HG03354 (cell line): ENCODE measurements at regions not wholly inside any gene's neighbourhood (a gene's known extent, or its start where the extent isn't known, plus 50 kb on each side); places are given as distances from the start of the nearest gene placed in this dataset.
"Not testable (repeated sequence)": the region's sequence is repeated elsewhere in the genome, so short reads cannot be mapped to it uniquely, and the experiment has no call there.

ENCODE experiments used
- ATAC-seq: cut with Tn5 transposase; IDR thresholded peaks from one replicate; pipeline ENCODE4 v1.9.1; 2021; ENCODE audit warnings: mild to moderate bottlenecking; ENCODE audit not compliant: unreplicated experiment, poor library complexity, severe bottlenecking

DNA sequence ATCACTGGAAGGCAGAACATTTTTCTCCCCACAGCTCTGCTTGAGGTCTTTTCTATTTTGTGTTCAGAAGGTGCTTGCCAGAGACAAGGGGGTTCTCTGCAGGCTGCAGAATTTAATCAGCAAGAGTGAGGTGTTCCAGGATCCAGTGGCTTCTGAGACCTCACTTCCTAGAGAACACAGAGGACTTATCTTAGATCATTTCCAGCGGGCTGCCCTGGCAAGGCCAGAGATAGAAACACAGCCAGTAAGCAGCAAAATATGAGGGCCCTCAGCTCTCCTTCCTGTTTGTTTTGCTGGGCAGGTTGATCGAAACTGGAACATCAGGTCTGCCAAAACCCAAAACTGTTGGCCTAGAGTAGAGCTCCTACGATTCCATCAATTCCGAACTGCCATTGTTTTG is 187.3 kb downstream of the DIRAS2 start:
- ATAC-seq, result no peak

DNA sequence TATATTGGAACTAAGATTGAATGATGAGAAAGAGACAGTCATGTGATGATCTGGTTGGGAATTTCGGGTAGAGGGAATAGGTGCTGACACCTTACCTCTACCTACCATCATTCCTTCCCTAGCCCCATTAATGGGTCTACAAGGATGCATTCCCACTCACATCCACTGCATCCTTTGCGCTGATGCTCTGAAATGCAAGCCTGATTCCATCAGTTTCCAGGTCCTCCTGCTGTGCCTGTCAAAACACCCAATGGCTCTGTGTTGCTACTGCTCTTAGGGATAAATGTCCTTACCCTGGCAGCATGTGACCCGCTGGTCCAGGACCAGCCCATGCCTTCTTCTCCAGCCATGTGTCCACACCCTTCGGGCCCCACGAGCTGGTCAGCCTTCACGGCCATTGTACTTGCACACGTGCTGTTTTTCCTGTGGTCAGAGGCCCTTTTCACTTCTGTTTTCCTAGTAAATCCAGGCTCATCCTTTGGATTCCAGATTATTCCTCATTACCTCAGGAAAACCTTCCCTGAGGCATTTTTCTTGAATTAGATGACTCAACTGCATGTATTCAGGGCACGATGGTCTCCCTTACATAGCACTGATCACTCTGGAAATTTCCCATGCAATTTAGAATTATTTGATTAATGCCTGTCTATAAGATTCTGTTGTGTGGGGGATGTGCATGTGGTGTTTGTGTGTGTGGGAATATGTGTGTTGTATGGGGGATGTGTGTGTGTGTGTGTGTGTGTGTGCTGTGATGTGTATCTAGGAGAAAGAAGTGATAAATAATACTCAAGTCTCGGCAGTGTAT is 185.0 kb downstream of the DIRAS2 start:
- ATAC-seq, result no peak

DNA sequence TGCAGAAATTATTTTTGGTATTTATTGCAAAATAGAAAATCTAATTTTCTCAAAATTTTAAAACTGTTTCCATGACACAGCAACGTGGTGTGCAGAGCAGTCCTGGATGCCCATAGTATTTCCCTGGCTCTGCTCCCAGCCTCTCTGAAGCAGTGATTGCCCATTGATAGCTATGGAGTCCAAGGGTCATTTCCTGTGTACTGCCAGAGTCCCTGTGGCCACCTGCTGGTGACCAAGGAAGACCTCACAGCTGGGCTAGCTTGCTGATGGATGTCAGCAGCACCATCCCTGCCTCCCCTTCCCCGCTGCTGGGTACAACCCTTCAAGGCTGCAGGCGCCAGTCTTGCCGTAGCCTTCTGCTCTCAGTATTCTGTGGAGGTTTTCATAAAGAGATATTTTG is 184.1 kb downstream of the DIRAS2 start:
- no peak for ATAC-seq

DNA sequence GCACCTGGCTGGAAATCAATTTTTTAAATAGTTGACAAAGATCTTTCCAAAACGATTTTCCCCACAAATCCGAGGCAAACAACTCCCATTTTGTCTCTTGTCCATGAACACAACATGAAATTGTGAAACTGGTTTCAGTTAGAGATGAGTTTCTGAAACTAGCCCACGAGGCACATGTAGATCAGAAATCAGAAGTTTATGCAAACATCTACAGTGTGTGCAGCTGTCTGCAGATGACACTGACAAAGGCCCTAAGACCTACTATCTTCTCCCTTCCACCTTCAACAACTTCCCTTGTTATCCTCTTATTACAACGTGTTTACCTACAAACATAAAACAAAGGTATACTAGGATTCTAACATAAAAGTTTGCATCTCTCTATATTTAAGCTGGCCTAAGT is 183.3 kb downstream of the DIRAS2 start:
- ATAC-seq, result peak; percentile 80

DNA sequence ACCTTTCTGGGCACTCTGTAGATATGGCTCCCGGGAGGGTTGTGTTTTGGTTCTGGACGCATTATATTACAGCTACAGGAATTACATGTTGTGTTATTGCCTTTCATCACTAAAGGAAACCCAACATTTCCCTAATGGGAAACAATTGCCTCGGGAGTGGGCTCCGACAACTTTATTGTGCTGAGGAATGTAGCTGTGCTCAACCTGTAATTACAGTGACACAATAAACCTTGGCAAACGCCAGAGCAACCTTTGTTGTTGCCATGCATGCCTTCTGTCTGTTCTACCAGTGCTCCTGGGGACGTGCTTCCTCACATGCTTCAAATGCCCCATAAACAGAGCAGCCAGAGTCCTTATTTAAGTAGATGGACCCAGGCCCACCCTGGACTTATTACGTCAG is 182.4 kb downstream of the DIRAS2 start:
- ATAC-seq, result no peak

DNA sequence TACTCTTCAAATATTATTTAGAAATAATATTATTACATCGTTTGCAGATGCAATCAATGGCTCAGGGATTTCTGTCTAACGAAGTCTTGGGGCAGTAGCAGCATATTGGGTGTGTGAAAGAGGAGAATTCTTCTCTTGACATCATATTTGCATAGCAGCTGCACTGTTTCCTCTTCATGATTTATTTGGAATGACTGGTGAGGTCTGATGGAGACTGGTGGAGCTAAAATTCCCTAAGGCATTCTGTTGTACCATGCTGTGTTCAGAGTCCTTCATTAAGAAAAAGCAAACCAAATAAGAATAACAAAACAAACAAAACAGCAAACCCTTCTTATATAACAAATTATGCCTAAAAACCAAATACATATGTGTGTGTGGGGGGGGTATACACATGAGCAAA is 177.6 kb downstream of the DIRAS2 start:
- no peak for ATAC-seq

DNA sequence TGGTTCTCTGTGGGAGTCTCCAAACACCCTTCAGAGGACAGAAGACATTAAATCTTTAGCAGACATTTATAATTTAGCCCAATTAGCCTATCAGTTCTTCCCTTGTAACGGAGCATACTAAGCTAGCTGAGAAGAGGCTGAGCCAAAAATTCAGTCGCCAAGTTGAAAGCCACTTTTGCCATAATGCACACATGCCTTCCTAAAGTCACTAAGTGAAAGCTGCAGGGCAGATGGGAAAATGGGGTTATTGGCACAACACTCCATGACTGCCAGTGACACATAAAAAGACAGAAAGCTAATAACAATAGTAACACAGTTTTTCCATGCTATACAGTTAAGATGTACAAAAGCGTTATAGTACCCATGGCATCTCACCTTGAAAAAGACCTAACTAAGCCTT is 176.2 kb downstream of the DIRAS2 start:
- ATAC-seq, result no peak

DNA sequence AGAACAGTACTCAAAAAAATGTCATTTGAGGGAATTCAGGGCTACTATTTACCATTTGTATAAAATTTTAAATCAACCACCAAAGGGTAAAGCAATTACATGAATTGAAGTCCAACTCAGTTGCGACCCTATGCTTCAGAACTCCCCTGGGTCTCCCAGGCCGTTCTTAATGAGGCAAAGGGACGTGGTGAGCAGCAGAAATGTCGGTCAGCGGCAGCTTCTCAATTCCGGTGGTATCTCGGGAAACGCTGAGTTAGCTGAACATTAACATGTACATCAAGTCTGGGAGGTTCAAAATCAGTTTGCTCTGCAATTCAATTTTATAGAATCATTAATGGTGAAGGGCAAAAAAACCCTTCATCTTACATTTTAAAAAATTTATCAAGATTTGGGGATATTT is 173.2 kb downstream of the DIRAS2 start:
- no peak for ATAC-seq

DNA sequence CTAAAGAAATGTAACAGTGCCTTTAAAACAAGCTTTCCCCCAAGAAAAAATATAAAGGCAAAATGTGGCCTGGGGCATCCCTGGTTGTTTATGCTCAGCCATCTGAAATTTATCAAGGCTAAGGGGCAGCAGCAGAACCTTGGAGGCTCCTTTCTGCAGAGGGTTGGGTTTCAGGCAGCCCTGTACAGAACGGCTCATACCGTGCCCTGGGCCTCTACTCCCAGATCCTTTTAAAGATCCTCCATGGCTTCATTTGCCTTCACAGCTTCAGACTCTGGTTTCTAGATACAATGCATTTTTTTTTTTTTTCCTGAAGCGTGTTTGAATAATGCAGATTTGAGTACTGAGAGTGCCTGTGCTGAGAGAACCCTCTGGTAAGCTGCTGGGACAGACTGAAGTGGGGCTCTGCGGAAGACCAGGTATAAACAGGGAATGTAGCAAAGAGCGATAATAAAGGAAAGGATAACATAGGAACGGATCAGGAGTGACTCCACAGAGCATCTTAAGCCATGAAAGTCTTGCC is 172.7 kb downstream of the DIRAS2 start:
- no peak for ATAC-seq

DNA sequence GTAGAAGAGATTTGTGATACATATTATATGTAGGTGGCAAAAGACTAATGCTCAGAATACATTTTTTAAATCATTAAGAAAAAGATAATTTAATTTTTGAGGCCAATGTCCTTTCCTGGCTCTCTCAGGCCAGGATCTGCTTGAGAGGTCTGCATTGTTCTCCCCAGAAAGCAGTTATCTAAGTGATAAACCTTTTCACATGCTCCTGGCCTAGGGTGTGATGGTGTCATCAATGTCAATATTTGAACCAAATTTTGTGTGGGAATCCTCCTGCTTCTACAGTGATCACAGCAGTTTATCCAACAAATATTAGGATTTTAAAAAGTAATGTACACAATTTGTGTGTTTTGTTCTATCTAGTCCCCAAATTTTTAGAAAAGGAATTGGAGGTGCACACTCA is 166.6 kb downstream of the DIRAS2 start:
- ATAC-seq, result no peak

DNA sequence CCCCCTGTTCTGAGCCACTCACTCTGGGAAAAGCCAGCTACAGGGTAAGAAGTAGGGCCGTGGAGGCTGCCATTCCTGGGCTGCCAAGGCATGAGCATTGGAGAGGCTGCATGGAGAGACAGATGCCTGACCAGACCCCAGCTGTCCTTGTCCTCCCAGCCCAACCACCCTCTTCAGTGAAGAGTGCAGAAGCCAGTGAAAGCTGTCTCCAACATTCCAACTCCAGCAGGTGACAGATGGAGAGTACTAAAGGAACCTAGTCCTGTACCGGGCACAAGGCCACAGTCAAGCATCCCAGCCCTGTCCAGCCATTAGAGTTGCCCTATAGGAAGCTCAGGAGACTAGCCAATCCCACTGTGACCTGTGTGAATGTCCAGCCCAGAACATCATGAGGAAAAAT is 165.1 kb downstream of the DIRAS2 start:
- ATAC-seq, result no peak

DNA sequence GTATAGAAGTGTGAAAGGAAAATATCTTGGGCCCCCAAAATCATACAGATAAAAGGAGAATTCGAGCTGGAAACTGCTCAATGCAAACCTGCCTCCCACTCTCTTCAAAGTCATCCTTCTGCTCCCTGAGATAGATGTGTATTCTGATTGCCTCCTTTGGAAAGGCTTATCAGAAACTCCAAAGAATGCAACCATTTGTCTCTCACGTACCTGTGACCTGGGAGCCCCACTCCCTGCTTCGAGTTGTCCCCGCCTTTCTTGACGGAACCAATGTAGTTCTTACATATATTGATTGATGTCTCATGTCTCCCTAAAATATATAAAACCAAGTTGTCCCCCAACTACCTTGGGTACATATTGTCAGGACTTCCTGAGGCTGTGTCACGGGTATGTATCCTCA is 163.8 kb downstream of the DIRAS2 start:
- no peak for ATAC-seq

DNA sequence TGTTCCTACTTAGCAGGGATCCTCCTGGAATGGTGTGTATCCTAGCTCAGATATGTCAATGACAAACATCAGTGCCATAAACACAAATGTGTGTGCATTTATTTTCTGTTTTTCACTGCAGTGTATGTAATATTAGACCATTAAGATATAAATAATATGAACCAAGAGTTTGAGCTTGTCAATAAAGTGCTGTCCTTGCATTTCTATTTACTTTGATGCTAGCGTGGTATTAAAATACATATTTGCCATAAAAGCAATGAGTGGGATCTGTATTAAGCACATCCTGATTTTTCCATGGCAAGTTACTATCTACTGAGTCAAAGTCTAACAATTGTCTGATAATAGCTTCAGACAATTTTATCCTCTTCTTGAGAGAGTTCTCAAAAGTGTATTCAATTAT is 157.6 kb downstream of the DIRAS2 start:
- ATAC-seq, result no peak

DNA sequence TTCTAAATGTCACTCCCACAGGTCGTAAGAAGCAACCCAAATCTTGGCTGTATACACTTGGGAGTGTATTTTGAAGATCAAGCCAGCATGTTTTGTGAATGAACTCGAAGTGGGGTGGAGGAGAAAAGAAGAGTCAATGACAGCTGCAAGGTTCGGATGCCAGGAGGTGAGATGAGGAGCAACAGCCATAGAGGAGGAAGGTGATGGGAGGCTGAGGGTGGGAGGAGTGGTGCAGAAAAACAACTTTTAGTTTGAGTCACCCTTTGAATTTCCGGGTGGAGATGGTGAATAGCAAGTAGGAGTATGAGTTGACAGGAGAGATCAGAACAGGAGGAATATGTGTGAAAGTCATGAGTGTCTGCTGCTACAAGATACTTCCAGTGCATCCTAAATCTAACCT is 153.6 kb downstream of the DIRAS2 start:
- ATAC-seq, result no peak

DNA sequence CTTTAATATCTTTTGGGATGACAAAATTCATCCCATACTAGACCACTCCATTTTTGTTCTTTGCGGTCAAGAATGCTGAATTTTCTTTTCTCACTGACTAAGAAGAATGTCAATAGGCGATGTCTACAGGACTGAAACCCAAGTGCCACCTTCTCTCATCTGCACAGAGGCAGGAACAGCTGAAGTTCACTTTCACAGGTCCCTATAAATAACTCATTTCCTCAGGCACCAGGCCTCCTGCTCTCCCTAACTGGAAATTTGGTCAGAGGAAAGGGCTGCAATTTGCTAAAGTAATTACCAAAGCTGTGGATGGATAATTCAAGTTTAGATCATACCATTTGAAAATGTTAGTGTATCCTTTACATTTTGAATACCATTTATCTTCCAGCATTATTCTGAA is 142.9 kb downstream of the DIRAS2 start:
- ATAC-seq, result no peak

DNA sequence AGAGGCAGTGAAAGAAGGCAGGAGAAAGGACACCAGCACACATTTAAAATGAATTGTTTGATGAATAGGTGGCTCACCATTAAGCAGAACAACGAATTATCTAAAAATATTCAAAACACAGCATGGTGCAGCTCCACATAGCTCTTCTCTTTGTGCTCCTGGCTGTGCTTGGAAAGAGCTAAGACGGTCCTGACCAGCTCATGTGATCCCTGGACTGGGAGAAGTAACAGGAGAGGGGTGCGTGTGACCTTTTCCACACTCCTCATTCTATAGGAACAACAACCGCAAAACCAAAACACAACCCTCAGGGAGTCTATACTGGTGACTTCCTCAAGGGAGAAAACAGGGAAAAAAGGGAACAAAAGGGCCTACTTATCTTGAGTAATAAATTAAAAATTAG is 140.5 kb downstream of the DIRAS2 start:
- no peak for ATAC-seq

DNA sequence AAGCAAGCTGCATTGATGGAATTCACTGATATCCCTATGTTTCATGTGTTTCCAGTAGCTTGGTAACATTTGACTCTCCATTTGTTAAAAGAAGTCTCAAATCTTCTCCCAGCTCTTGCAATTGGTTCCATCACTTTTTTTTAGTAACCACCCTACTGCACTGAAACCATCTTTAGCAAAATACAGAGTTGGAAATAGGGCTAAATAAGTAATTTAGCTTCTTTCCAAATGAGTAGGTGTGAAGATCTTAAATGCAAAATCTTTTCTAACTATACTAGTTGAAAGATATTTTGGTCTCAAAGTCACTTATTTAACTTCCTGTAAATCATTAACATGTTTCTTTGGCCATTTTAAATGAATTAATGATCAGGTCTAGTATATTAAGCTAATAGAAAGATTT is 138.1 kb downstream of the DIRAS2 start:
- no peak for ATAC-seq

DNA sequence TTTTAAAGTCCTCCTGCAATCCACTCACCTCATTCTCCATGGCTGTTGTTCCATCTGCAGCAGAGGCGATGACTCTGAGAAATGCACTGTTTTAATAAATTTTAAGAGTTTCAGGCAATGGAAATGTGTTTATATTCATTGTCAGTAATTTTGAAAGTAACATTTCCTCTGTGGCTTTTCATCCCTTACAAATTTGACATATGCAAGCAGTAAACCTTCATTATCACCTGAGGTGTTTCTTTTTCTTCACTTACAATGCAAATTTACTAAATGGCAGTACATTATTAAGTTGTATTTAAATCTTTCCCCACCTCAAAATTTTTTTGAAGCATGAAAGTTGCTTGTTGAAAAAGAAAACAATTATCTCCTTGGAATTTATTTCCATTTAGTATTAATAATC is 136.9 kb downstream of the DIRAS2 start:
- ATAC-seq, result no peak

DNA sequence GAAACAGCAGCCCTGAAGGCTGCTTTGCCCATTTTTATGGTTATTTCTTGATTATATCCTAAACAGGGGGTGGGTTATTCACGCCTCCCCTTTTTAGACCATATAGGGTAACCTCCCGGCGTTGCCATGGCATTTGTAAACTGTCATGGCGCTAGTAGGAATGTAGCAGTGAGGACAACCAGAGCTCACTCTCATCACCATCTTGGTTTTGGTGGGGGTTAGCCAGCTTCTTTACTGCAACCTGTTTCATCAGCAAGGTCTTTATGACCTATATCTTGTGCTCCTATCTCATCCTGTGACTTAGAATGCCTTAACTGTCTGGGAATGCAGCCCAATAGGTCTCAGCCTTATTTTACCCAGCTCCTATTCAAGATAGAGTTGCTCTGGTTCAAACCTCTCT is 136.2 kb downstream of the DIRAS2 start:
- ATAC-seq, result not testable (repeated sequence)

DNA sequence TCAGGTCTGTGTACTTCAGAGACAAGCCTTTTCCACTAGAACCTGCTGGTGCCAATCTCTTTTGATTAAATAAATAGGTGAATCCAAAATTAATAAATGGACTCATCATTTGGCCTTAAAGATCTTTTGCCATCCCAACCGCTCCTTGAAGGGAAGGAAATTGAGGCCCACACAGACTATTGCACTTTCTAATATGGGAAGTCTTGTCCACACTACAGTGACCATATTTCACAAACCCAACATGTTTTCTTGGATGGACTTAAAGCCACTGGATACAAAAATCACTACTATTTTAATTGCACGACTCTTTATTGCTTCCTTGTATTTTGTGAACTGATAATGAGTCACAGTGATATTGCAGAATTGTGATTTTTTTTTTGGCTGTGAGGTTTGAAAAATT is 135.0 kb downstream of the DIRAS2 start:
- ATAC-seq, result no peak

DNA sequence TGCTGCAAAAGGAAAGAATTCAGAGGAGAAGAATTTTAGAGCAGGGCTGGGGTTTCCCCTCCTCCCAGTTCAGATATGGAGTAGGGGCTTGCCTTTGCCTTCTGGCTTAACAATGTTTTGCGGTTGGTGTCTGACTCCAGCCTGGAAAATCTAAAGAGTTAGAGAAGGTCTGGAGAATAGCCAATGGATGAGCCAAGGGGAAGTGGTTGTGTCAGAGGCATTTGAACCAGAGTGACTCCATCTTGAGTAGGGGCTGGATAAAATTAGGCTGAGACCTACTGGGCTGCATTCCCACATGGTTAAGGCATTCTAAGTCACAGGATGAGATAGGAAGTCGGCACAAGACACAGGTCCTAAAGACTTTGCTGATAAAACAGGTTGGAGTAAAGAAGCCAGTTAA is 133.7 kb downstream of the DIRAS2 start:
- ATAC-seq, result no peak

DNA sequence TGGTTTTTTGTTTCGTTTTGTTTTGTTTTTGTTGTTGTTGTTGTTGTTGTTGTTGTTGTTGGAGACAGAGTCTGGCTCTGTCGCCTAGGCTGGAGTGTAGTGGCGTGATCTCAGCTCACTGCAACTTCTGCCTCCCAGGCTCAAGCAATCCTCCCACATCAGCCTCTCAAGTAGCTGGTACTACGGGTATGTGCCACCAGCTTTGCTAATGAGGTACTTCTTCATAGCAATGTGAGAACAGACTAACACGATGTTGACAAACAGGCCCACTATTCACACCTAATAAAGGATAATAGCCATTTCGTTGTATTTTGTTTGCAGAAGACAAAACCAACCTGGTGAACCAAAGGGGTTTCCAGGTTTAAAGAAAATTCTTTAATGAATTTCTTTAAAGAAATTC is 130.9 kb downstream of the DIRAS2 start:
- ATAC-seq, result no peak
